HTR-8/SVneo (cell line): ENCODE measurements at regions not wholly inside any gene's neighbourhood (a gene's known extent, or its start where the extent isn't known, plus 50 kb on each side); places are given as distances from the start of the nearest gene placed in this dataset.
"Not testable (repeated sequence)": the region's sequence is repeated elsewhere in the genome, so short reads cannot be mapped to it uniquely, and the experiment has no call there.

ENCODE experiments used
- DNase-seq: peaks from one replicate; pipeline ENCODE4 v3.0.0; 2011; ENCODE audit warnings: low spot score, mixed read lengths; ENCODE audit not compliant: insufficient read length
- FAIRE-seq: peaks from 2 replicates; lab custom pipeline; 2011; peaks lifted over from hg19 to GRCh38; lab: Jason Lieb, UNC

- FAIRE-seq (no peak), DNase-seq (no peak)
Observed at GRCh38 chr10:65565246-65565645, 1360.6 kb upstream of the LRRTM3 start.

GRCh38 chr10:65566906-65567305 is 1358.9 kb upstream of the LRRTM3 start:
- FAIRE-seq (no peak), DNase-seq (no peak)

- FAIRE-seq: peak; percentile 16
- DNase-seq: peak; percentile 51
Observed at GRCh38 chr10:65570143-65571010, 1355.5 kb upstream of the LRRTM3 start.

GRCh38 chr10:65571011-65571570 is 1354.7 kb upstream of the LRRTM3 start:
- DNase-seq: no peak
- FAIRE-seq: no peak

GRCh38 chr10:65581426-65582026 is 1344.3 kb upstream of the LRRTM3 start:
- FAIRE-seq (no peak), DNase-seq (no peak)

- no peak for DNase-seq
- no peak for FAIRE-seq
Observed at GRCh38 chr10:65602182-65602865, 1323.5 kb upstream of the LRRTM3 start.

GRCh38 chr10:65611592-65611991 is 1314.2 kb upstream of the LRRTM3 start:
- DNase-seq (no peak), FAIRE-seq (no peak)

- FAIRE-seq (no peak), DNase-seq (no peak)
Observed at GRCh38 chr10:65614956-65615565, 1310.8 kb upstream of the LRRTM3 start.

GRCh38 chr10:65618126-65618525 is 1307.7 kb upstream of the LRRTM3 start:
- DNase-seq (no peak), FAIRE-seq (no peak)

- FAIRE-seq (no peak), DNase-seq (no peak)
Observed at GRCh38 chr10:65620404-65621048, 1305.3 kb upstream of the LRRTM3 start.

GRCh38 chr10:65622608-65623007 is 1303.2 kb upstream of the LRRTM3 start:
- no peak for FAIRE-seq
- DNase-seq: no peak

GRCh38 chr10:65628493-65629139 is 1297.2 kb upstream of the LRRTM3 start:
- DNase-seq: no peak
- no peak for FAIRE-seq

GRCh38 chr10:65660006-65660405 is 1265.8 kb upstream of the LRRTM3 start:
- DNase-seq: no peak

GRCh38 chr10:65670087-65670486 is 1255.7 kb upstream of the LRRTM3 start:
- DNase-seq (peak; percentile 23), FAIRE-seq (no peak)

More at GRCh38 chr10:65660006-65660405, 1265.8 kb upstream of the LRRTM3 start:
- no peak for FAIRE-seq

- DNase-seq: not testable (repeated sequence)
Observed at GRCh38 chr10:65670596-65670995, 1255.2 kb upstream of the LRRTM3 start.

GRCh38 chr10:65675236-65675635 is 1250.6 kb upstream of the LRRTM3 start:
- no peak for FAIRE-seq
- no peak for DNase-seq

More at GRCh38 chr10:65670596-65670995, 1255.2 kb upstream of the LRRTM3 start:
- not testable (repeated sequence) for FAIRE-seq

- FAIRE-seq (no peak), DNase-seq (no peak)
Observed at GRCh38 chr10:65684896-65685295, 1240.9 kb upstream of the LRRTM3 start.

- FAIRE-seq: no peak
- DNase-seq: no peak
Observed at GRCh38 chr10:65701168-65701776, 1224.6 kb upstream of the LRRTM3 start.

GRCh38 chr10:65708057-65708456 is 1217.8 kb upstream of the LRRTM3 start:
- DNase-seq (no peak), FAIRE-seq (no peak)
